ENCODE measurements at regions not wholly inside any gene's neighbourhood (a gene's known extent, or its start where the extent isn't known, plus 50 kb on each side); places are given as distances from the start of the nearest gene placed in this dataset.

DNA sequence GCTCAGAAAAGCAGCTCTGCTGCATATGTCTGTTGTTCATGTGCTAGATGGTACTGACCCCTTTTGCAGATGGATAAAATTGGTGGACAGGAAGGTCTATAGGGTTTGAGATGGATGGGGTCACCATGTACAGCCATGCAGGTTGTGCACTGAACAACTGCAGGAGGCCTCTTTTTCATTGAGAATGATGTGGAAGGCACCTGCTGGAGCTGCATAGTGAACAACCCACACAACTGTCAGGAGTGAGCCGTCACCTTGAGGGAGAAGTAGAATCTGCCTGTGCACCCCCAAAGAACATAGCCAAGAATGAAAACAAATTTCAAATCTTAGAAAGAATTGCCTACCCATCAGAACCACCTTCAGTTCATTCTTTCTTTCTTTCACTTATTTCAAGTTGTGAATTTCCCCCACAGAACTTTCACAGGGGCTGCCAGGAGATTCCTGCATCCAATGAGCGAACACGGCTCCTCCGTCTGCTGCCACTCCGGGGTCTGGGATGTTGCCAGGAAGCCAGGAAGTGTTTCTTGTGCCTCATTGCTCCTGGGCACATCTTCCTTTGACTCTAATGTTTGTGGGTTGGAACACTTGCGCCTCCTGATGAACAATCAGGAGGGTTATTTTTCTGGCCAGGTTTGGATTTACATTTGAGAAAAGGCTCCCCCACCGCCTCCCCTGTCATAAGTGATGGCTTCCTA lies 53.7 kb upstream of the DOCK1 start:
- DNase-seq = no peak

- DNase-seq = no peak
These were observed 50.3 kb upstream of the DOCK1 start for GRCh38 chr10:126854726-126855495.

Data from NCI-H69 (cell line).